Neuronal stem cell (in vitro differentiated cells): ENCODE measurements at regions not wholly inside any gene's neighbourhood (a gene's known extent, or its start where the extent isn't known, plus 50 kb on each side); places are given as distances from the start of the nearest gene placed in this dataset.

ENCODE experiments used
- DNase-seq: peaks from one replicate; pipeline ENCODE4 v3.0.0-alpha.2; 2013; ENCODE audit warnings: low spot score
- H2AFZ ChIP-seq: one replicate; pipeline ENCODE4 v1.6.1; 2013; ENCODE audit warnings: mild to moderate bottlenecking, low read length, inconsistent platforms
- H2AK5ac ChIP-seq: 2 replicates; pipeline ENCODE4 v1.6.1; 2013; ENCODE audit warnings: low read depth, mild to moderate bottlenecking, inconsistent platforms, low read length, moderate library complexity, mixed read lengths
- H2BK120ac ChIP-seq: 2 replicates; pipeline ENCODE4 v1.6.1; 2013; ENCODE audit warnings: low read depth, mild to moderate bottlenecking, inconsistent platforms, low read length, moderate library complexity, mixed read lengths
- H2BK12ac ChIP-seq: one replicate; pipeline ENCODE4 v1.6.1; 2013; ENCODE audit warnings: low read length, inconsistent platforms
- H2BK15ac ChIP-seq: 2 replicates; pipeline ENCODE4 v1.6.1; 2013; ENCODE audit warnings: mild to moderate bottlenecking, low read length, inconsistent platforms, mixed read lengths
- H2BK5ac ChIP-seq: one replicate; pipeline ENCODE4 v1.6.1; 2013; ENCODE audit warnings: inconsistent platforms, mild to moderate bottlenecking, low read length, moderate library complexity
- H3K14ac ChIP-seq: one replicate; pipeline ENCODE4 v1.6.1; 2013; ENCODE audit warnings: low read length, inconsistent platforms
- H3K18ac ChIP-seq: 2 replicates; pipeline ENCODE4 v1.6.1; 2013; ENCODE audit warnings: low read length, inconsistent platforms
- H3K23ac ChIP-seq: 2 replicates; pipeline ENCODE4 v1.6.1; 2013; ENCODE audit warnings: low read depth, mild to moderate bottlenecking, mixed read lengths, low read length, inconsistent platforms; ENCODE audit not compliant: poor library complexity
- H3K27ac ChIP-seq: replicated peaks from 3 replicates; pipeline ENCODE4 v1.5.1; 2013; ENCODE audit warnings: low read length, inconsistent platforms
- H3K27me3 ChIP-seq, 3 experiments: 2 replicates each; pipeline ENCODE4 v1.6.1; 2013; ENCODE audit warnings: low read length in 3 of 3, mild to moderate bottlenecking in 2 of 3, inconsistent platforms in 1 of 3, low read depth in 1 of 3, mixed read lengths in 1 of 3, moderate library complexity in 1 of 3; ENCODE audit not compliant: control insufficient read depth in 3 of 3, insufficient read depth in 3 of 3
- H3K36me3 ChIP-seq, 2 donors: replicated peaks in 1 of 2; 2 replicates each; pipeline ENCODE4 v1.6.1; 2013; ENCODE audit warnings: low read length in 2 of 2; ENCODE audit not compliant: control insufficient read depth in 2 of 2, insufficient read depth in 2 of 2
- H3K4ac ChIP-seq: 2 replicates; pipeline ENCODE4 v1.6.1; 2013; ENCODE audit warnings: inconsistent platforms, mild to moderate bottlenecking, low read length, moderate library complexity
- H3K4me1 ChIP-seq, 2 donors: 1 replicate in 1 of 2; 2 replicates in 1 of 2; pipeline ENCODE4 v1.6.1; 2013; ENCODE audit warnings: low read length in 2 of 2, low read depth in 1 of 2; ENCODE audit not compliant: control insufficient read depth in 2 of 2, insufficient read depth in 1 of 2
- H3K4me2 ChIP-seq: one replicate; pipeline ENCODE4 v1.6.1; 2013; ENCODE audit warnings: mild to moderate bottlenecking, low read length, inconsistent platforms; ENCODE audit not compliant: insufficient read depth, poor library complexity, severe bottlenecking
- H3K4me3 ChIP-seq, 2 donors: 2 replicates each; pipeline ENCODE4 v1.5.1; 2013; ENCODE audit warnings: low read length in 2 of 2, mild to moderate bottlenecking in 2 of 2, inconsistent platforms in 1 of 2, moderate library complexity in 1 of 2
- H3K79me1 ChIP-seq: one replicate; pipeline ENCODE4 v1.6.1; 2013; ENCODE audit warnings: low read depth, mild to moderate bottlenecking, inconsistent platforms, low read length, moderate library complexity
- H3K9ac ChIP-seq: one replicate; pipeline ENCODE4 v1.6.1; 2013; ENCODE audit warnings: mild to moderate bottlenecking, low read depth, low read length, inconsistent platforms; ENCODE audit not compliant: poor library complexity
- H3K9me3 ChIP-seq, 2 donors: replicated peaks in 1 of 2; 2 replicates each; pipeline versions ENCODE3 to v1.6.1; 2013; ENCODE audit warnings: low read length in 2 of 2, mild to moderate bottlenecking in 2 of 2, inconsistent platforms in 1 of 2, low read depth in 1 of 2, mixed read lengths in 1 of 2, moderate library complexity in 1 of 2; ENCODE audit not compliant: control insufficient read depth in 2 of 2, insufficient read depth in 1 of 2
- H4K8ac ChIP-seq: one replicate; pipeline ENCODE4 v1.6.1; 2013; ENCODE audit warnings: low read depth, mild to moderate bottlenecking, inconsistent platforms, low read length, moderate library complexity
- H4K91ac ChIP-seq: one replicate; pipeline ENCODE4 v1.6.1; 2013; ENCODE audit warnings: low read length, low read depth, mild to moderate bottlenecking, inconsistent platforms; ENCODE audit not compliant: poor library complexity
- whole genome bisulfite sequencing, 2 donors: extraction: QIAGEN DNeasy Blood & Tissue Kit; methylation state at CpG; one replicate each; pipeline ENCODE4 v1.1.7; 2013; ENCODE audit warnings: missing lambda C conversion rate in 2 of 2, mixed read lengths in 1 of 2; ENCODE audit not compliant: insufficient read length in 2 of 2, insufficient replicate concordance in 1 of 2; ENCODE audit errors: extremely low coverage in 2 of 2; 5-methylcytosine and 5-hydroxymethylcytosine counted together

- Histone ChIP-seq H2BK12ac (no peak overlapping the region), H3K79me1 (no peaks in the 10 kb centered on the region), H3K14ac (no peak overlapping the region), H3K27ac (no peak overlapping the region), H2BK120ac (no peak overlapping the region), H3K27me3 (peaks cover 0 to 31% (median 24%) of the 10 kb centered on the region in 3 experiments), H3K4ac (no peak overlapping the region), H3K4me3 (no peak overlapping the region), H4K91ac (no peak overlapping the region), H2AK5ac (no peak overlapping the region), H4K8ac (no peak overlapping the region), H2AFZ (no peak overlapping the region), H3K18ac (no peak overlapping the region), H3K4me1 (peaks cover 2 to 3% of the 10 kb centered on the region in 2 donors), H3K9ac (no peak overlapping the region), H3K36me3 (no peaks in the 10 kb centered on the region), H2BK5ac (no peak overlapping the region), H3K9me3 (no peaks in the 10 kb centered on the region), H2BK15ac (no peak overlapping the region), H3K4me2 (no peak overlapping the region), H3K23ac (no peak overlapping the region)
- no peak for DNase-seq
- no CpG with 5 or more reads among the region's 3 CpGs for WGBS, 2 donors
Measured at GRCh38 chr1:200301152-200301551, 108.7 kb downstream of the ZNF281 start.

- no peak overlapping the region for H3K4ac ChIP-seq
- no peak overlapping the region for H3K23ac ChIP-seq
- no peak overlapping the region for H3K18ac ChIP-seq
- H3K4me1 ChIP-seq, result peaks cover 2 to 3% of the 10 kb centered on the region in 2 donors
- peaks cover 0 to 31% (median 24%) of the 10 kb centered on the region in 3 experiments for H3K27me3 ChIP-seq
- H3K79me1 ChIP-seq, result no peaks in the 10 kb centered on the region
- H4K8ac ChIP-seq, result no peak overlapping the region
- no peak overlapping the region for H4K91ac ChIP-seq
- H3K9ac ChIP-seq, result no peak overlapping the region
- DNase-seq, result no peak
- H3K4me3 ChIP-seq, result no peak overlapping the region
- H2BK5ac ChIP-seq, result no peak overlapping the region
- no peak overlapping the region for H3K14ac ChIP-seq
- H2AFZ ChIP-seq, result no peak overlapping the region
- H3K9me3 ChIP-seq, result no peaks in the 10 kb centered on the region
- no peak overlapping the region for H2AK5ac ChIP-seq
- WGBS, 2 donors, result no CpG with 5 or more reads among the region's 1 CpG
- no peak overlapping the region for H2BK15ac ChIP-seq
- H3K4me2 ChIP-seq, result no peak overlapping the region
- H3K36me3 ChIP-seq, result no peaks in the 10 kb centered on the region
- H2BK120ac ChIP-seq, result no peak overlapping the region
- no peak overlapping the region for H3K27ac ChIP-seq
- H2BK12ac ChIP-seq, result no peak overlapping the region
Measured at GRCh38 chr1:200299571-200299970, 110.3 kb downstream of the ZNF281 start.

GRCh38 chr1:200298242-200298641 lies 111.6 kb downstream of the ZNF281 start:
- H3K4me2 ChIP-seq, result no peak overlapping the region
- peaks cover 0 to 31% (median 24%) of the 10 kb centered on the region in 3 experiments for H3K27me3 ChIP-seq
- no peak overlapping the region for H2BK5ac ChIP-seq
- H2BK15ac ChIP-seq, result no peak overlapping the region
- no peak overlapping the region for H2BK12ac ChIP-seq
- H3K4ac ChIP-seq, result no peak overlapping the region
- no peak overlapping the region for H3K23ac ChIP-seq
- H3K27ac ChIP-seq, result no peak overlapping the region
- H2AK5ac ChIP-seq, result no peak overlapping the region
- no peak for DNase-seq
- H3K9ac ChIP-seq, result no peak overlapping the region
- no CpG with 5 or more reads among the region's 1 CpG for WGBS, 2 donors
- no peaks in the 10 kb centered on the region for H3K36me3 ChIP-seq
- no peaks in the 10 kb centered on the region for H3K79me1 ChIP-seq
- H4K8ac ChIP-seq, result no peak overlapping the region
- no peak overlapping the region for H2BK120ac ChIP-seq
- no peak overlapping the region for H3K18ac ChIP-seq
- H3K9me3 ChIP-seq, result no peaks in the 10 kb centered on the region
- no peak overlapping the region for H2AFZ ChIP-seq
- no peak overlapping the region for H4K91ac ChIP-seq
- H3K14ac ChIP-seq, result no peak overlapping the region
- peaks cover 2 to 3% of the 10 kb centered on the region in 2 donors for H3K4me1 ChIP-seq
- no peak overlapping the region for H3K4me3 ChIP-seq

DNA sequence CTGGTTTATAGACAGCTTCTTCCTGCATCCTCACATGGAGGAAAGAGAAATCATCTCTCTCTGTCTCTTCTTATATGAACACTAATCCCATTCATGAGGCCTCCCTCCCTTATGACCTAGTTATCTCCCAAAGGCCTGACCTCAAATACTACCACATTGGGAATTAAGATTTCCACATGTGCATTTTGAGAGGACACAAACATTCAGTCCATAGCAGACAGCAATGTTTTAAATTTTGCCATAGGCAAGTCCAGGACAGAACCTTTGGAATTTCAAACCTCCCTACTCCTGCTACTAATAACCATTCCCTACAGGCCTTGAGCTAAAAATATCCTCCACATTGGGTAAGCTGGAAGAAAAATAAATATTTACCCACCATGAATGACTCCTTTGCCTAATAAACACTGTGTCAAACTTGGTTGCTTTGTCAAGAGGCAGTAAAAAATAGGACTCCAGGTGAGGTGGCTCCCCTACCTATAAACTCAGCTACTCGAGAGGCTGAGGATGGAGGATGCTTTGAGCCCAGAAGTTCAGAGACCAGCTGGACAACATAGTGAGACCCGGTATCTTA lies 113.7 kb downstream of the ZNF281 start:
- WGBS, 2 donors, result no CpG with 5 or more reads among the region's 2 CpGs
- H4K91ac ChIP-seq, result no peak overlapping the region
- no peak overlapping the region for H2AK5ac ChIP-seq
- no peak overlapping the region for H3K23ac ChIP-seq
- H3K4me3 ChIP-seq, result no peak overlapping the region
- H2AFZ ChIP-seq, result no peak overlapping the region
- H2BK15ac ChIP-seq, result no peak overlapping the region
- H3K79me1 ChIP-seq, result no peaks in the 10 kb centered on the region
- H3K9me3 ChIP-seq, result no peaks in the 10 kb centered on the region
- DNase-seq, result no peak
- H2BK120ac ChIP-seq, result no peak overlapping the region
- no peak overlapping the region for H3K4ac ChIP-seq
- peaks cover 0 to 13% (median 7%) of the 10 kb centered on the region in 3 experiments for H3K27me3 ChIP-seq
- no peak overlapping the region for H2BK5ac ChIP-seq
- H3K36me3 ChIP-seq, result no peaks in the 10 kb centered on the region
- no peak overlapping the region for H4K8ac ChIP-seq
- H3K14ac ChIP-seq, result no peak overlapping the region
- no peak overlapping the region for H3K9ac ChIP-seq
- H3K4me2 ChIP-seq, result no peak overlapping the region
- H3K4me1 ChIP-seq, result no peaks in the 10 kb centered on the region
- no peak overlapping the region for H2BK12ac ChIP-seq
- no peak overlapping the region for H3K18ac ChIP-seq
- no peak overlapping the region for H3K27ac ChIP-seq
